Testis (tissue), 2 donors: ENCODE measurements at regions not wholly inside any gene's neighbourhood (a gene's known extent, or its start where the extent isn't known, plus 50 kb on each side); places are given as distances from the start of the nearest gene placed in this dataset.

Experiments
- POLR2A ChIP-seq: fragments of 450-650 bp; IDR thresholded peaks from one replicate; pipeline ENCODE4 v1.6.1; 2017; ENCODE audit warnings: antibody characterized with exemption, mild to moderate bottlenecking, moderate library complexity
- TF ChIP-seq, protein P1 (sequence below), 3 experiments: fragments of 450-650 bp in 2 of 3; fragments of 200-600 bp in 1 of 3; sonication (generic) in 1 of 3; IDR thresholded peaks; one replicate each; pipeline ENCODE4 v1.5.1; 2016 to 2019; ENCODE audit warnings: antibody characterized with exemption in 3 of 3, mild to moderate bottlenecking in 2 of 3, moderate library complexity in 1 of 3

DNA sequence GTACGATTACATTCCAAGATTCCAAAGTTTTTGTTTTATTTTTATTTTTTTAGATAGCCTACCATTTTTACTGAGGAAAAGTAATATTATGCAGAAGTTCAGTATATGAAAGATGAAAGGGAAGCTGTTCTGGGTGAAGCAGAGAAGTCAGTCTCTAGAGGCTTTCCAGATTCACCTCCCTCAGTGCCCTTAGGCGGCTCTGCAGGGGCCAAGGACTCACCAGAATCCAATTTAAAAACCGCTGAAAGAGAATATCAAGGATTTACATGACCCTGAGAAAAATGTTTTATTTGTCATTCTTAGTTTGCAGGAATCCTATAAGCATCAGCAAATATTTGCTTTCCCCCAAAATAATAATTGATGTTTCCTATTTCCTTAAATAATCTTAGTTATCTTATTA is 1084.6 kb upstream of the ARRDC3 start:
- TF ChIP-seq, protein P1, sequence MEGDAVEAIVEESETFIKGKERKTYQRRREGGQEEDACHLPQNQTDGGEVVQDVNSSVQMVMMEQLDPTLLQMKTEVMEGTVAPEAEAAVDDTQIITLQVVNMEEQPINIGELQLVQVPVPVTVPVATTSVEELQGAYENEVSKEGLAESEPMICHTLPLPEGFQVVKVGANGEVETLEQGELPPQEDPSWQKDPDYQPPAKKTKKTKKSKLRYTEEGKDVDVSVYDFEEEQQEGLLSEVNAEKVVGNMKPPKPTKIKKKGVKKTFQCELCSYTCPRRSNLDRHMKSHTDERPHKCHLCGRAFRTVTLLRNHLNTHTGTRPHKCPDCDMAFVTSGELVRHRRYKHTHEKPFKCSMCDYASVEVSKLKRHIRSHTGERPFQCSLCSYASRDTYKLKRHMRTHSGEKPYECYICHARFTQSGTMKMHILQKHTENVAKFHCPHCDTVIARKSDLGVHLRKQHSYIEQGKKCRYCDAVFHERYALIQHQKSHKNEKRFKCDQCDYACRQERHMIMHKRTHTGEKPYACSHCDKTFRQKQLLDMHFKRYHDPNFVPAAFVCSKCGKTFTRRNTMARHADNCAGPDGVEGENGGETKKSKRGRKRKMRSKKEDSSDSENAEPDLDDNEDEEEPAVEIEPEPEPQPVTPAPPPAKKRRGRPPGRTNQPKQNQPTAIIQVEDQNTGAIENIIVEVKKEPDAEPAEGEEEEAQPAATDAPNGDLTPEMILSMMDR (IDR thresholded peaks at IDR 0.05), result no peak
- no peak for TF ChIP-seq POLR2A
